SK-N-MC (cell line): ENCODE measurements at regions not wholly inside any gene's neighbourhood (a gene's known extent, or its start where the extent isn't known, plus 50 kb on each side); places are given as distances from the start of the nearest gene placed in this dataset.

Source experiments
- EZH2 ChIP-seq: fragments of 200-600 bp; sonication (generic); IDR thresholded peaks from one replicate; pipeline ENCODE4 v1.6.1; 2017; ENCODE audit warnings: antibody characterized with exemption
- FOXP2 ChIP-seq: optimal IDR thresholded peaks from 2 replicates; pipeline ENCODE3; 2011; ENCODE audit warnings: mild to moderate bottlenecking, moderate library complexity; ENCODE audit not compliant: insufficient read depth; ENCODE audit errors: extremely low read length, control extremely low read depth
- POLR2AphosphoS5 ChIP-seq: IDR thresholded peaks from 2 replicates; pipeline ENCODE4 v1.6.1; 2012; ENCODE audit warnings: mild to moderate bottlenecking, low read depth, low read length, borderline replicate concordance

DNA sequence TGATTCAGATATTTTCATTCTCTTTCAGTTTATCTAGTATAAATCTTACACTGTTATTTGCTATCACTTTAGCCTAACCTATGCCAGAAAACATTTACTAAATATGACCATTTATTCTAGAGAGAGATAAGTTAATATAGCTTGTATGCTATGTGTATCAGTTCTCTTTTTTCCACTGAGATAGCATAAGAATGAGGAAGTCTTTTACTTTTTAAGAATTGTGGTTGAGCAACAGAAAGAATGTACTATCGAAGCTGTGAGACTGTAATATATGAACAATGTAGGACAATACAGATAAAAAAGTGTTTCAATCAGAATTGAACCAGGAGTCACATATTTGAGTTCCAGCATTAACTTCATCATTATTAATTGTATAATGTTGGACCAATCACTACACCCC lies 479.9 kb upstream of the PLXNA2 start:
- no peak for TF ChIP-seq POLR2AphosphoS5
- no peak for TF ChIP-seq EZH2
- no peak for TF ChIP-seq FOXP2
